H54 (cell line): ENCODE measurements at regions not wholly inside any gene's neighbourhood (a gene's known extent, or its start where the extent isn't known, plus 50 kb on each side); places are given as distances from the start of the nearest gene placed in this dataset.

ENCODE experiments used
- DNase-seq: peaks from one replicate; pipeline ENCODE4 v3.0.0; 2011; ENCODE audit warnings: low spot score, mixed read lengths; ENCODE audit not compliant: insufficient read length
- FAIRE-seq: peaks from 3 replicates; lab custom pipeline; 2011; peaks lifted over from hg19 to GRCh38; lab: Jason Lieb, UNC
- POLR2A ChIP-seq: IDR thresholded peaks from 2 replicates; pipeline ENCODE4 v1.6.1; 2011; ENCODE audit warnings: low read depth, mild to moderate bottlenecking, low read length

GRCh38 chr13:58830841-58831240 is 1199.3 kb downstream of the PCDH17 start:
- TF ChIP-seq POLR2A: no peak
- FAIRE-seq (no peak), DNase-seq (no peak)

GRCh38 chr13:58838615-58839014 is 1207.1 kb downstream of the PCDH17 start:
- no peak for FAIRE-seq

GRCh38 chr13:58843071-58843470 is 1211.5 kb downstream of the PCDH17 start:
- no peak for FAIRE-seq
- TF ChIP-seq POLR2A: no peak
- DNase-seq: no peak

More at GRCh38 chr13:58838615-58839014, 1207.1 kb downstream of the PCDH17 start:
- no peak for TF ChIP-seq POLR2A
- DNase-seq: no peak

- no peak for FAIRE-seq
- no peak for DNase-seq
- no peak for TF ChIP-seq POLR2A
Measured at GRCh38 chr13:58843567-58843966, 1212.0 kb downstream of the PCDH17 start.

- DNase-seq: no peak
- no peak for FAIRE-seq
- no peak for TF ChIP-seq POLR2A
Measured at GRCh38 chr13:58850161-58850560, 1218.6 kb downstream of the PCDH17 start.

- TF ChIP-seq POLR2A: no peak
- no peak for DNase-seq
- FAIRE-seq: no peak
Measured at GRCh38 chr13:58852076-58852475, 1220.5 kb downstream of the PCDH17 start.

GRCh38 chr13:58855283-58855682 is 1223.7 kb downstream of the PCDH17 start:
- no peak for TF ChIP-seq POLR2A
- FAIRE-seq: no peak
- no peak for DNase-seq

- DNase-seq (no peak), FAIRE-seq (no peak)
- TF ChIP-seq POLR2A: no peak
Measured at GRCh38 chr13:58858870-58859371, 1227.4 kb downstream of the PCDH17 start.

GRCh38 chr13:58865286-58865685 is 1233.7 kb downstream of the PCDH17 start:
- FAIRE-seq: no peak
- no peak for DNase-seq
- no peak for TF ChIP-seq POLR2A

- no peak for DNase-seq
- FAIRE-seq: no peak
- no peak for TF ChIP-seq POLR2A
Measured at GRCh38 chr13:58869566-58869965, 1238.0 kb downstream of the PCDH17 start.

- FAIRE-seq (no peak), DNase-seq (no peak)
- TF ChIP-seq POLR2A: no peak
Measured at GRCh38 chr13:58876473-58876872, 1244.9 kb downstream of the PCDH17 start.

GRCh38 chr13:58879114-58879513 is 1247.6 kb downstream of the PCDH17 start:
- FAIRE-seq (no peak), DNase-seq (no peak)
- TF ChIP-seq POLR2A: no peak

- FAIRE-seq (no peak), DNase-seq (no peak)
- TF ChIP-seq POLR2A: no peak
Measured at GRCh38 chr13:58882516-58882915, 1251.0 kb downstream of the PCDH17 start.

GRCh38 chr13:58883405-58883804 is 1251.9 kb downstream of the PCDH17 start:
- no peak for TF ChIP-seq POLR2A
- FAIRE-seq (no peak), DNase-seq (no peak)

- TF ChIP-seq POLR2A: no peak
- no peak for DNase-seq
- no peak for FAIRE-seq
Measured at GRCh38 chr13:58884353-58885209, 1253.0 kb downstream of the PCDH17 start.
